K562 (cell line): ENCODE measurements at regions not wholly inside any gene's neighbourhood (a gene's known extent, or its start where the extent isn't known, plus 50 kb on each side); places are given as distances from the start of the nearest gene placed in this dataset.

Experiments used
- ATAC-seq: fragments of 200-7000 bp; cut with Tn5 transposase; 3 replicates; pipeline ENCODE4 v1.9.1; 2020; ENCODE audit warnings: moderate library complexity
- BruUV-seq: library from RNA; stranded (reverse); fragments of 400-500 nt; replicated peaks from 2 replicates; lab custom pipeline; 2021; lab: Mats Ljungman, UMichigan
- CTCF ChIA-PET: fragments of 300-600 bp; formaldehyde crosslinking; extraction: SDS; loops from one replicate; lab custom pipeline; 2021; ENCODE audit warnings: low intra/inter-chr PET ratio; lab: Yijun Ruan, JAX
- POLR2A ChIA-PET: fragments of 300-600, 350-650 bp; sonication (Branson Sonifier 250); formaldehyde crosslinking; extraction: SDS; loops from one replicate; lab custom pipeline; 2021; ENCODE audit warnings: antibody characterized with exemption, inconsistent platforms; lab: Yijun Ruan, JAX
- DNase-seq, 4 experiments: peaks; one replicate each; pipeline versions ENCODE4 v3.0.0 to v3.0.0-alpha.2; 2011 to 2018; ENCODE audit warnings: low spot score in 3 of 4, mixed read lengths in 3 of 4; ENCODE audit errors: extremely low read depth in 1 of 4
- FAIRE-seq: peaks from 2 replicates; lab custom pipeline; 2011; peaks lifted over from hg19 to GRCh38; lab: Jason Lieb, UNC
- H2AFZ ChIP-seq: 2 replicates; pipeline ENCODE4 v1.6.0; 2011; ENCODE audit warnings: low read depth, low read length, control low read depth, inconsistent platforms
- H3K27ac ChIP-seq: fragments of 200-600 bp; 3 replicates; pipeline ENCODE4 v1.8.0; 2011; ENCODE audit warnings: low read depth, mild to moderate bottlenecking, control low read depth, inconsistent platforms, low read length, moderate library complexity, mixed read lengths; ENCODE audit errors: extremely low read depth
- H3K27me3 ChIP-seq, 2 experiments: fragments of 300-600 bp in 1 of 2; 2 replicates in 1 of 2; 3 replicates in 1 of 2; pipeline versions ENCODE4 v1.6.0 to v1.8.0; 2011; ENCODE audit warnings: inconsistent platforms in 2 of 2, low read length in 2 of 2, mild to moderate bottlenecking in 1 of 2, mixed read lengths in 1 of 2, moderate library complexity in 1 of 2; ENCODE audit not compliant: control insufficient read depth in 2 of 2, insufficient read depth in 2 of 2
- H3K36me3 ChIP-seq: fragments of 300-600 bp; 3 replicates; pipeline ENCODE4 v1.8.0; 2011; ENCODE audit warnings: mild to moderate bottlenecking, low read length, inconsistent platforms; ENCODE audit not compliant: control insufficient read depth, insufficient read depth
- H3K4me1 ChIP-seq, 2 experiments: fragments of 200-600 bp in 1 of 2; replicated peaks in 1 of 2; 2 replicates in 1 of 2; 3 replicates in 1 of 2; pipeline versions ENCODE4 v1.5.1 to v1.8.0; 2011; ENCODE audit warnings: inconsistent platforms in 2 of 2, low read length in 2 of 2, mild to moderate bottlenecking in 1 of 2, mixed read lengths in 1 of 2, moderate library complexity in 1 of 2; ENCODE audit not compliant: control insufficient read depth in 2 of 2, insufficient read depth in 2 of 2
- H3K4me2 ChIP-seq: 2 replicates; pipeline ENCODE4 v1.6.1; 2011; ENCODE audit warnings: low read length, control low read depth, inconsistent platforms, mixed read lengths; ENCODE audit not compliant: insufficient read depth
- H3K4me3 ChIP-seq: fragments of 200-600 bp; sonication (generic), shearing (Covaris generic); 2 replicates; pipeline ENCODE4 v1.5.1; 2016; ENCODE audit warnings: control low read depth, inconsistent platforms
- H3K79me2 ChIP-seq: fragments of 200-600 bp; 3 replicates; pipeline ENCODE4 v1.8.0; 2011; ENCODE audit warnings: low read length, inconsistent platforms; ENCODE audit not compliant: control insufficient read depth, insufficient read depth
- H3K9ac ChIP-seq, 2 experiments: 2 replicates each; pipeline versions ENCODE4 v1.6.0 to v1.6.1; 2011; ENCODE audit warnings: low read depth in 2 of 2, low read length in 2 of 2, control low read depth in 1 of 2, inconsistent platforms in 1 of 2, mild to moderate bottlenecking in 1 of 2, mixed read lengths in 1 of 2; ENCODE audit not compliant: insufficient read depth in 1 of 2
- H3K9me1 ChIP-seq: one replicate; pipeline ENCODE4 v1.6.0; 2011; ENCODE audit warnings: inconsistent platforms, mild to moderate bottlenecking, low read length, moderate library complexity; ENCODE audit not compliant: control insufficient read depth, insufficient read depth
- H3K9me3 ChIP-seq: replicated peaks from 2 replicates; pipeline ENCODE4 v1.5.1; 2011; ENCODE audit warnings: low read depth, low read length, inconsistent platforms; ENCODE audit not compliant: control insufficient read depth, insufficient read depth
- H4K20me1 ChIP-seq: replicated peaks from 2 replicates; pipeline ENCODE4 v1.6.1; 2011; ENCODE audit warnings: low read length, inconsistent platforms, mixed read lengths; ENCODE audit not compliant: control insufficient read depth, insufficient read depth
- CEBPB ChIP-seq: fragments of 450-650 bp; IDR thresholded peaks from 2 replicates; pipeline ENCODE4 v1.6.1; 2016; ENCODE audit warnings: missing genetic modification characterization, missing compliant biosample characterization
- CTBP1 ChIP-seq: fragments of 450-650 bp; IDR thresholded peaks from 2 replicates; pipeline ENCODE4 v1.6.1; 2016; ENCODE audit warnings: borderline replicate concordance
- DDX20 ChIP-seq: fragments of 450-650 bp; IDR thresholded peaks from 2 replicates; pipeline ENCODE4 v1.6.1; 2016; ENCODE audit warnings: missing genetic modification characterization, low read depth, mild to moderate bottlenecking, missing compliant biosample characterization, moderate library complexity
- E2F6 ChIP-seq, 2 experiments: IDR thresholded peaks; 2 replicates each; pipeline ENCODE4 v1.6.1; 2011; ENCODE audit warnings: borderline replicate concordance in 1 of 2, control low read depth in 1 of 2, low read depth in 1 of 2, low read length in 1 of 2, mild to moderate bottlenecking in 1 of 2, mixed read lengths in 1 of 2, moderate library complexity in 1 of 2; ENCODE audit not compliant: insufficient read depth in 1 of 2, insufficient read length in 1 of 2, poor library complexity in 1 of 2, severe bottlenecking in 1 of 2; ENCODE audit errors: extremely low read depth in 1 of 2
- EP300 ChIP-seq: IDR thresholded peaks from 2 replicates; pipeline ENCODE4 v1.6.1; 2012; ENCODE audit warnings: low read length, improper control_type of control experiment
- ETV1 ChIP-seq: fragments of 450-650 bp; conservative IDR thresholded peaks from 2 replicates; pipeline ENCODE4 v1.6.1; 2016; ENCODE audit warnings: missing genetic modification characterization, control low read depth, low read depth, missing compliant biosample characterization
- FOS ChIP-seq: IDR thresholded peaks from 3 replicates; pipeline ENCODE4 v1.6.1; 2011; ENCODE audit not compliant: insufficient read length; ENCODE audit errors: extremely low read depth
- GATA2 ChIP-seq: sonication (generic); formaldehyde crosslinking; IDR thresholded peaks from 2 replicates; pipeline ENCODE4 v1.4.0; 2020; ENCODE audit warnings: mild to moderate bottlenecking, missing genetic modification reagents
- MCM3 ChIP-seq: fragments of 450-650 bp; IDR thresholded peaks from 2 replicates; pipeline ENCODE4 v1.6.1; 2016
- MEF2D ChIP-seq: conservative IDR thresholded peaks from 2 replicates; pipeline ENCODE4 v1.6.1; 2016; ENCODE audit warnings: low read depth, missing genetic modification characterization, missing compliant biosample characterization
- NFE2 ChIP-seq: IDR thresholded peaks from 2 replicates; pipeline ENCODE4 v1.6.1; 2014; ENCODE audit warnings: antibody characterized with exemption, low read depth
- NR2C2 ChIP-seq, 2 experiments: fragments of 200-800 bp in 1 of 2; sonication (Bioruptor generic) in 1 of 2; sonication (generic) in 1 of 2; formaldehyde crosslinking in 1 of 2; IDR thresholded peaks; 2 replicates each; pipeline versions ENCODE4 v1.6.1 to v1.8.0; 2016 to 2022; ENCODE audit warnings: mild to moderate bottlenecking in 1 of 2, missing compliant biosample characterization in 1 of 2, missing genetic modification characterization in 1 of 2, missing genetic modification reagents in 1 of 2
- PTBP1 ChIP-seq: fragments of 200-400 bp; formaldehyde crosslinking; IDR thresholded peaks from 2 replicates; pipeline ENCODE4 v1.6.1; 2017; ENCODE audit warnings: low read depth, low read length
- PYGO2 ChIP-seq: fragments of 450-650 bp; IDR thresholded peaks from 2 replicates; pipeline ENCODE4 v1.6.1; 2016; ENCODE audit warnings: mild to moderate bottlenecking, missing genetic modification characterization, moderate library complexity, missing compliant biosample characterization
- RAD21 ChIP-seq, 2 experiments: fragments of 250-450 bp in 1 of 2; fragments of 450-650 bp in 1 of 2; sonication (Bioruptor Pico) in 1 of 2; formaldehyde crosslinking in 1 of 2; IDR thresholded peaks in 1 of 2; conservative IDR thresholded peaks in 1 of 2; 2 replicates each; pipeline versions ENCODE4 v1.4.0 to v1.8.0; 2020 to 2022; ENCODE audit warnings: mild to moderate bottlenecking in 2 of 2, moderate library complexity in 1 of 2
- RFX1 ChIP-seq: fragments of 450-650 bp; IDR thresholded peaks from 2 replicates; pipeline ENCODE4 v1.6.1; 2016; ENCODE audit warnings: mild to moderate bottlenecking, moderate library complexity
- STAG1 ChIP-seq: sonication (generic); formaldehyde crosslinking; IDR thresholded peaks from 2 replicates; pipeline ENCODE4 v1.5.0; 2020; ENCODE audit warnings: missing genetic modification reagents, borderline replicate concordance
- TOE1 ChIP-seq, 2 experiments: fragments of 450-650 bp in 1 of 2; sonication (generic) in 1 of 2; formaldehyde crosslinking in 1 of 2; IDR thresholded peaks; 2 replicates each; pipeline versions ENCODE4 v1.7.1 to v1.8.0; 2016 to 2022; ENCODE audit warnings: borderline replicate concordance in 2 of 2, mild to moderate bottlenecking in 2 of 2, antibody characterized with exemption in 1 of 2, inconsistent platforms in 1 of 2, low read depth in 1 of 2, missing genetic modification reagents in 1 of 2, moderate library complexity in 1 of 2
- ZNF197 ChIP-seq: fragments of 200-800 bp; sonication (Bioruptor generic); IDR thresholded peaks from 2 replicates; pipeline ENCODE4 v1.6.1; 2016; ENCODE audit warnings: low read depth, missing genetic modification characterization, missing compliant biosample characterization
- ZNF668 ChIP-seq: fragments of 250-450 bp; sonication (Bioruptor Pico); IDR thresholded peaks from 2 replicates; pipeline ENCODE4 v1.8.0; 2022; ENCODE audit warnings: mild to moderate bottlenecking, inconsistent platforms
- in situ Hi-C: fragments of 300-500 bp; cut with MboI; formaldehyde crosslinking; loops from 4 replicates; pipeline ENCODE4 v1.15.0; 2018; ENCODE audit warnings: inconsistent platforms, mixed read lengths
- intact Hi-C: fragments of 100-400 bp; cut with micrococcal nuclease; formaldehyde crosslinking; loops from 2 replicates; pipeline ENCODE4 v1.14.2; 2022

GRCh38 chr5:118468085-118468484 lies 520.3 kb downstream of the DTWD2 start:
- no peaks in the 10 kb centered on the region for H3K36me3 ChIP-seq
- H3K9me3 ChIP-seq = no peaks in the 10 kb centered on the region
- no peaks in the 10 kb centered on the region for H3K79me2 ChIP-seq
- in situ Hi-C loops = no loop called here
- no peak overlapping the region for H3K4me3 ChIP-seq
- TF ChIP-seq PTBP1 (no peak), GATA2 (CRISPR knock-in tag) (no peak), RFX1 (no peak), NFE2 (no peak), ZNF668 (no peak), ETV1 (tag) (no peak), NR2C2 (CRISPR knock-in tag; IDR thresholded peaks at IDR 0.05) (no peak), NR2C2 (tag; IDR thresholded peaks at IDR 0.05) (no peak), CTBP1 (no peak), MEF2D (tag) (no peak), PYGO2 (tag) (no peak), STAG1 (CRISPR knock-in tag) (no peak), TOE1 (IDR thresholded peaks at IDR 0.05; ENCODE audit: borderline replicate concordance) (no peak), TOE1 (CRISPR knock-in tag; IDR thresholded peaks at IDR 0.05; ENCODE audit: borderline replicate concordance, low read depth) (no peak), CEBPB (tag) (no peak), EP300 (no peak), RAD21 (CRISPR knock-in tag; conservative IDR thresholded peaks at IDR 0.05 in 1 of 2, IDR thresholded peaks at IDR 0.05 in 1 of 2) (no peak), DDX20 (tag) (no peak), FOS (no peak), MCM3 (no peak), E2F6 (IDR thresholded peaks at IDR 0.05; ENCODE audit: borderline replicate concordance in 1 of 2, extremely low read depth in 1 of 2, insufficient read depth in 1 of 2, insufficient read length in 1 of 2, low read depth in 1 of 2, low read length in 1 of 2, poor library complexity in 1 of 2, severe bottlenecking in 1 of 2) (no peak), ZNF197 (CRISPR knock-in tag) (no peak)
- ChIA-PET CTCF (no interaction called here), POLR2A (no interaction called here)
- H3K9me1 ChIP-seq = no peaks in the 10 kb centered on the region
- no peak overlapping the region for H3K9ac ChIP-seq
- no peak overlapping the region for H3K4me2 ChIP-seq
- ATAC-seq (no peak), FAIRE-seq (no peak), DNase-seq (no peak)
- H3K4me1 ChIP-seq = no peaks in the 10 kb centered on the region
- intact Hi-C loops = no loop called here
- BruUV-seq = no TSS peak
- no peak overlapping the region for H2AFZ ChIP-seq
- H3K27me3 ChIP-seq = no peaks in the 10 kb centered on the region
- no peak overlapping the region for H3K27ac ChIP-seq
- no peaks in the 10 kb centered on the region for H4K20me1 ChIP-seq
